HG03342 (cell line): ENCODE measurements at regions not wholly inside any gene's neighbourhood (a gene's known extent, or its start where the extent isn't known, plus 50 kb on each side); places are given as distances from the start of the nearest gene placed in this dataset.

ENCODE experiments used
- ATAC-seq: cut with Tn5 transposase; IDR thresholded peaks from one replicate; pipeline ENCODE4 v1.9.1; 2021; ENCODE audit warnings: mild to moderate bottlenecking, moderate library complexity; ENCODE audit not compliant: unreplicated experiment

DNA sequence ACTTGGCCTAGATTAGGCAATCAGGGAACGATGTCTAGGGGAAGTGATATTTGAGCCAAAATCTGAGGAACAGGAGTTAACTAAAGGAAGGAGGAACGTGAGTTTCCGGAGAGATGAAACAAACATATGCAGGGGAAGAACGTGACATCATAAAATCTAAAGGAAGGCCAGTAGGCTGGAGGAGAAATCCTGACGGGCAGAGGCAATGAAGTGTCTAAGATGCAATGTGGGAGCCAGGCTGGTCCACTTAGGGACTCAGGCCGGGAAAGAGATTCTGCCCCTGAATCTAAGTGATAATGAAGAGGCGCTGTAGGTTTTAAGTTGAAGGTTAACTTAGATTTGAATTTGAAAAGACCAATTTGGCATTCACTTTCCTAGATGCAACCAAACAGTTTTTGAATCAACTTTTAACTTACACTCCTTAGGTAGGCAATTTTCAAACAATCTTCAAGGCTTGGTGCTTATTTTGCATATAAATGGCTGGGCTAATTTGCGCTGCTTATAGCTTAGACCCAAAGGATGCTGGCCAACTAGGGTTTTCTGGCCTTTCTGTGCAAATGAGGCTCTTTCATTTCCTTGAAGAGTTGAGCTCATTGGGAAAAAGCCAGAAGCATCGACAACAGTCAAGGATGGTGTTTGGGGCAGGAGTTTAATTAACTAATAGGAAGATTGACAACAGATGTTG is 221.7 kb downstream of the SOX11 start:
- ATAC-seq: no peak

- ATAC-seq: no peak
Measured at GRCh38 chr2:5914811-5915611, 222.8 kb downstream of the SOX11 start.

- ATAC-seq: no peak
Measured at GRCh38 chr2:5915881-5916310, 223.7 kb downstream of the SOX11 start.

GRCh38 chr2:5921081-5921642 is 229.0 kb downstream of the SOX11 start:
- ATAC-seq: no peak

DNA sequence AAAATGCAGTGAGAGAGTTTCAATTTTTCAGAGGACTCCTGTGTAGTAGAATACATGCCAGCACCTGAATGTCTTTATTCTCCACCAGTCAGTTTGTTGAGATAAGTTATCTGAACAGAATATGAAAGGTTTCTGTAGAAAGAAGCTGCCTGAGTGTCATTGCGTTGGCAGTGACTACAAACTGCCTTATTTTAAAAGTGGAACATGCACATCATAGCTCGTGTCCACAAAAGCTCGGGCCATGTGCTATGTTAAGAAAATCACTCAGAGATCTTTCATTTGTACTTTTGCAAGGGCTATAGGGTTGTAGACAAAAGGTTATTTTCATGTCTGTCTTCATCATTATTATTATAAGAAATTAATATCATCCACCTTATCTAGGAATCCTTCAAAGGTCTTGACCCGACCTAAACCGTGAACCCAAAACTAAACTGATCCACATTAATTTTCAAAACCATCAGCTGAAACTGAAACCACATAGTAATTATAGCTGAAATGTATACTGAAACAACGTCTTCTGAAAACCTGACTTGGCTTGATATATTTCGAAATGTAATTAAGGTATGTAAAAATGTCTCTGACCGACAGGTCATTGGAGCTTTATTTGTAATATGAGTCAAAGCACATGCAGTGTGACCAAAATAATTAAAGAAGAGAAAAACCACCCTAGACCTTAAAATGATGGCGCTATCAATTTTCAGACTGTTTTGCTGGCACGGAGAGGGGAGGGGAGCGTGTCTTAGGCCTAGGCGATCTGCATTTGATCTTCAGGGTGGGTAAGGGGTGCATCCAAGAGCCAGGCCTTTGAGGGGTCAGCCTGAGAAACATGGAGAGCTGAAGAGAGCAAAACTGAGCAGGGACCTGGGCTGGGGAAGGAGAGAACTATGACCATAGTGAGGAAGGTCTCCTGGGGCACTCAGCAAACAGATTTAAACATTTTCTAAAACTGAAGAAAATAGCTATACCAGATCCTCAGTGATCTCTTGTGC is 232.1 kb downstream of the SOX11 start:
- ATAC-seq: no peak

DNA sequence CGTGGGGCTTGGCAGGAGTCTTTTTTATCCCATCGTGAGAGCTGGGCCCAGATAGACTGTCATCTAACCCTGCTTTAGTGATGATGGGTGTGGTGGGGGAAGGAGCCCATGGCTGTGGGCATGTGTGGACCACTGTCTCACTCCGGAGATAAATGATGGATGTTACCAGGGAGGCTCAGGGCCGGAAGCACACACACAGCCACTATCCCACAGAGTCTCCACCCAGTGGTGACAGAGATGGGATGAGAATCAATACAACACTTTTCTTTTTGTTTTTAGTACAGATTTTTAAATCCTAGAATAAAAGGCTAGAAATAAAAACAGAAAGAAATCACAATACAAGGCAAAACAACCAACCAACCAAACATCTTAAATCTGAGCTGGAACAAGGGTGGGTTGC is 233.4 kb downstream of the SOX11 start:
- no peak for ATAC-seq

DNA sequence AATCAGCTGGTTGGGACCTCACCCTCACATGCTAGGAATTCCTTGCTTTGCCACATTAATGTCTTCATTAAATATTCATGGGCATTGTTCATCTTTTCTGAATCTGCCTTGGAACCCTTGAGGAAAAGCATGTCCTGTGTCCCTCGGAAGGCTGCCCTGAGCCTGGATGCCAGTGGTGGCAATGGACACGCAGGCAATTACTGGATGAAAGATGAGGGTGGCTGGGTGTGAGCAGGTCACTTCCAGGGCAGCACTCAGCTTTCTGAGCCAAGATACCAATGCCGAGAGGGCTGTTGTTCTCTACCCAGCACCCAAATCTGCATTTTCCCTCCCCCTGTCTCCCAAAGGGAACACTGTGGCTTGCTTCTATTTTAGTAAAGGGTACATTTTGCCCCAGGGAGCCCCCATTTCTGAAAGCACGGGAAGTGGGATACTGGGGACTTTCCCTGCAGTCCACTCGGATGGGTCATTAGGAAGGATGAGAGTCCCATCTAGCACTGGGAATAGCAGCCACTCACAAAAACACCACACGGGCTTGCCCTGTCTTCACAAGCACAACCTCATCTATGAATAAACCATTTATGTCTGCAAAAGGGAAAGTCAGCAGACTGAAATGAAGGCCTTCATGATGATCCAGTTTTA is 234.8 kb downstream of the SOX11 start:
- no peak for ATAC-seq

DNA sequence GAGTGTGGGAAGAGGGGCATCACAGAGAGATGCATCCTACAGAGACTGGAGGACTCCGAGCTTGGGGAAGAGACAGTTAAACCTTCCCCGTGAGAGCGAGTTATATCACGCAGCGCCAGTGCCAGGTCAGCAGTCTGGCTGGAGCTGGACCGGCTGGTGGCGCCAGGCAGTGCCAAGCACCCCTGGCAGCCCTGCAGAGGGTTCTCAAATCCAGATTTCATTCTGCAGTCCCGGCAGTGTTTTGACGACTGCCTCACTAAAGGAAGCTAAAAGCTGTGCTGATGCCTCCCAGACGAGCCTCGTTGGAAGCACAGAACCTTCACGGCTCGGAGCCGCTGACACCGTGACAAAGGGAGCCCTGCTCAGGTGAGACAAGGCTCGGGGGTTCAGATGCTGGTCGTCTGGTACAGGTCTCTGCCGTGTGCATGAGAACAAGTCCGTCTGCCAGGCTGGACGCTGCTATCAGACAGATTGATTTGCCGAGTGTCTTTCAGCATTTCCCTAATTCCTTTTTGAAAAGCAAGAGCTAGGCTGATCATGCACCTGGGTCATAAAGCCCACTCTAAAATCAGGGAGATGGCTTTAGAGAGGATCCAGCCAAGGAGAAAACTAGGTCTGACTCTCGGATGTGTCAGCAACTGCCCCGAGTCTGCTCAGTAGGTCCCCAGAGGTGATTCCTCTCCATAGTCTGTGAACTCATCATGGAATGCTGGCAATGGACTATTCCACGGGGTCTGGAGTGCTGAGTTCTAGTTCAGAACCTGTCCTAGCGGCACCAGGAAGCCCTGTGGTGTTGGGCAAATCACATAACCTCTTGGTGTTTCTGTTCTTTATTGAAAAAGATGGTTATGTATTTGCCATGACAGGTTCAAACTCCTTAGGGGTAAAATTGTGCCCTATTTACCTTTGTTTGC is 240.6 kb downstream of the SOX11 start:
- ATAC-seq: no peak

DNA sequence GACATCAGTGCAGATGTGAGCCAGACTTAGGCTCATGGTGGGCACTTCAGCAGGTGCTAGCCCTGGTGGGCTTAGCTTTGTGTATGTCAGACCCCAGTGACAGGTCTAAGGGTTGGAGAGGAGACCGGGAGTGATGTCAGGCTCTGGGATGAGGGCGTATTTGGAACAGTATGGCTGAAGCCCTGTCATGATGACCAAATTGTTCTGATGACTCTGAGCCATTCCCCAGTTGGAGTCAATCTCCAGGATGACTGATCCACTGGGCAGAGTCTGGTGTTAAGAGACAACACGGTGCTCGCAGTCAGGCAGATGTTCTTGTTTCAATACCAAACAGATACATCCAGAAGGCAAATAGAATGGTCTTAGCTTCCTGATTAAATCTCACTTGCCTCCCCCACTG is 241.5 kb downstream of the SOX11 start:
- ATAC-seq: no peak

- ATAC-seq: no peak
Measured at GRCh38 chr2:5937321-5937720, 245.1 kb downstream of the SOX11 start.

- no peak for ATAC-seq
Measured at GRCh38 chr2:5937851-5938565, 245.8 kb downstream of the SOX11 start.

GRCh38 chr2:5938566-5938896 is 246.3 kb downstream of the SOX11 start:
- no peak for ATAC-seq

DNA sequence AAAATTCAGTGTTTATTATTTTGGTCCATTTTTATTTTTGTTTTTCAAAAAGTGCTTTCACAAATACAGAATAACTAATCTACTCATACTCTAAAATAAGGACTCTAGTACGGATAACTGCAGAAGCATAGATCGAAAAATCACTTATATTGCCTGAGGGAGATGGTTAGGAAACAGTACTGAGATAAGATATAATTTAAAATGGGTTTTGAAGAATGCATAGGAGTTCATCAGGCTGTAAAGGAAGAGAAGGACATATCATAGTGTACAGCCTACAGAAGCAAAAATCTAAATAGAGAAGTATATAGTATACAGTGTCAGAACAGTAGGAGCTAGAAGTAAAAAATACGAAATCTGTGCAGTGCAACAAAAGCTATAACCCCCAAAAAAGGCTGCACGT is 247.4 kb downstream of the SOX11 start:
- ATAC-seq: no peak

- no peak for ATAC-seq
Measured at GRCh38 chr2:5940596-5941535, 248.7 kb downstream of the SOX11 start.

DNA sequence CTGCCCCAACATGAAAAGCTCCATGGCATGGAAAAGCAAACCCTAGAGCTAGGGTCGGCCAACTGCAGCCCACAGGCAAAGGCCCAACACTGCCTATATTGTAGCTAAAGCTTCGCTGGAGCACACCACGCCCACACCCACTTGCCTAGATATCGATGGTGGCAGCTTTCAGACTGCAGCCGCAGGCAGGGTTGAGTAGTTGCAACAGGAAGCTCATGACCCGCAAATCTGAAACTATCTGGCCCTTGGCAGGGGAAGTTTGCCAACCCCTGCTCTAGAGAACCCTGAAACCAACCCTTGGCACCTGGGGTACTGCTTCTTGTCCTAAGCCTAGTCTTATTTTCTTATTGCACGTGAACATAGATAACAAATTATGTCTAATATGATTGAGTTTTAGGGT is 250.0 kb downstream of the SOX11 start:
- ATAC-seq: no peak

DNA sequence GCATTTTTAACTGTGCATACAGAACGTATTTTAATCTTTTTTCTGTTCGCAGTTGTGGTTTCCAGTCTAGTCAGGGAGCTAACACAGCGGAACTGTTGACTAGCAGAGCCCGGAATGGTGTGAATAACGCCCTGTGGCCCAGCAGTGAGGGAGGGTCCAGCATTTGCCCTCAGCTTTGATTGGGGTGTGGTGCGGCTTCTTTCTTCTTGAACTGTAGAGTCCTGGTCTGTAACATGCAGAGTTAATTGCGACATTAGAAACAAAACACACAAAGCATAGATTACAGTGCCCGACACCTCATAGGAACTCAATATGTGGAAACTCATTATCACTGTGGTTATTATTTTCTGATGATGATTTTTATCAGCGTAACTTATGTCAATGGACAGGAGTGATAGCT is 253.6 kb downstream of the SOX11 start:
- ATAC-seq: no peak

- ATAC-seq: no peak
Measured at GRCh38 chr2:5946225-5947115, 254.3 kb downstream of the SOX11 start.
